ENCODE measurements at regions not wholly inside any gene's neighbourhood (a gene's known extent, or its start where the extent isn't known, plus 50 kb on each side); places are given as distances from the start of the nearest gene placed in this dataset.
"Not testable (repeated sequence)": the region's sequence is repeated elsewhere in the genome, so short reads cannot be mapped to it uniquely, and the experiment has no call there.

GRCh38 chr10:25105262-25105661 is 69.5 kb upstream of the GPR158 start (continued):
- TF ChIP-seq, protein P1, sequence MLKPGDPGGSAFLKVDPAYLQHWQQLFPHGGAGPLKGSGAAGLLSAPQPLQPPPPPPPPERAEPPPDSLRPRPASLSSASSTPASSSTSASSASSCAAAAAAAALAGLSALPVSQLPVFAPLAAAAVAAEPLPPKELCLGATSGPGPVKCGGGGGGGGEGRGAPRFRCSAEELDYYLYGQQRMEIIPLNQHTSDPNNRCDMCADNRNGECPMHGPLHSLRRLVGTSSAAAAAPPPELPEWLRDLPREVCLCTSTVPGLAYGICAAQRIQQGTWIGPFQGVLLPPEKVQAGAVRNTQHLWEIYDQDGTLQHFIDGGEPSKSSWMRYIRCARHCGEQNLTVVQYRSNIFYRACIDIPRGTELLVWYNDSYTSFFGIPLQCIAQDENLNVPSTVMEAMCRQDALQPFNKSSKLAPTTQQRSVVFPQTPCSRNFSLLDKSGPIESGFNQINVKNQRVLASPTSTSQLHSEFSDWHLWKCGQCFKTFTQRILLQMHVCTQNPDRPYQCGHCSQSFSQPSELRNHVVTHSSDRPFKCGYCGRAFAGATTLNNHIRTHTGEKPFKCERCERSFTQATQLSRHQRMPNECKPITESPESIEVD (tag by site-specific recombination; IDR thresholded peaks at IDR 0.05): peak; percentile 45
- TF ChIP-seq ZNF658 (tag by site-specific recombination; IDR thresholded peaks at IDR 0.05) (no peak), BCL11A (tag by site-specific recombination; IDR thresholded peaks at IDR 0.05; ENCODE audit: low read depth) (no peak), ZNF623 (tag by site-specific recombination; IDR thresholded peaks at IDR 0.05) (no peak)

GRCh38 chr10:25105743-25106260 is 69.0 kb upstream of the GPR158 start:
- POLR2A ChIA-PET: no interaction called here
- no peaks in the 10 kb centered on the region for H3K9me3 ChIP-seq (ENCODE audit: control insufficient read depth, insufficient read depth, low read depth, low read length)
- no peaks in the 10 kb centered on the region for H3K36me3 ChIP-seq (ENCODE audit: control insufficient read depth in 2 of 2, insufficient read depth in 1 of 2, low read length in 2 of 2)
- CTCF ChIA-PET: interaction anchor here (0.6 to 0.9 kb wide), 3 partner anchors 23 to 124 kb away, joined by 3 read pairs; no protein-coding TSS in a partner anchor
- H3K4me3 ChIP-seq (ENCODE audit: low read depth, low read length): no peak overlapping the region
- H3K4me1 ChIP-seq (ENCODE audit: control insufficient read depth, insufficient read depth, low read length): no peaks in the 10 kb centered on the region
- no peak for TF ChIP-seq ZNF221 (tag by site-specific recombination; IDR thresholded peaks at IDR 0.05; ENCODE audit: borderline replicate concordance)
- no peak for TF ChIP-seq ZNF624 (tag by site-specific recombination; IDR thresholded peaks at IDR 0.05)
- no peak for TF ChIP-seq ZNF174 (tag by site-specific recombination; IDR thresholded peaks at IDR 0.05)
- TF ChIP-seq ZFP41 (tag by site-specific recombination; IDR thresholded peaks at IDR 0.05; ENCODE audit: borderline replicate concordance): no peak
- no peak for TF ChIP-seq ZNF785 (tag by site-specific recombination; IDR thresholded peaks at IDR 0.05)
- TF ChIP-seq ZNF362 (tag by site-specific recombination; IDR thresholded peaks at IDR 0.05): no peak
- no peak for TF ChIP-seq ZBTB1 (tag by site-specific recombination; IDR thresholded peaks at IDR 0.05)
- TF ChIP-seq ZBTB17 (tag by site-specific recombination; IDR thresholded peaks at IDR 0.05): no peak
- TF ChIP-seq TRIM28 (IDR thresholded peaks at IDR 0.05; ENCODE audit: borderline replicate concordance, low read length): no peak
- H3K27ac ChIP-seq (ENCODE audit: extremely low read depth, low read depth, low read length): no peak overlapping the region

DNA sequence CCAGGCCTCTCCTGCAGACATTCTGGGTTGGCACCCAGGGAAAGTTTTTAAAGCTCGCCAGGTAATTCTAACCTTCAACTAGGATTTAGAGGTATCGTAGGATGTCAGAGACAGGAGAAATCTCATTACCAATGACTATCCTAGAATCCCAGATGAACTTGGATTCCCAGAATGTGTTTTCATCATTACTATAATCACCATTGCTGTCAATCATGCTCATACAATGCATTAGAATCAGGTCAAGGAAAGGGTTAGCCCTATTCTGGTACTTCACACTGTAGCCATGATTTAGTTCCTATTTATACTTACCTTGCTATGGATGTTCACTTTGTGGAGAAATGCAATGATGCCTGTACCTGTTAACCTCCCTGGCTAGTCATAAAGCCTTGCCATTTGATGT is 67.0 kb upstream of the GPR158 start:
- TF ChIP-seq PBX3 (CRISPR knock-in tag; IDR thresholded peaks at IDR 0.05) (no peak), ZNF513 (tag by site-specific recombination; IDR thresholded peaks at IDR 0.05) (no peak), ZNF623 (tag by site-specific recombination; IDR thresholded peaks at IDR 0.05) (no peak)
- Histone ChIP-seq H3K4me3 (ENCODE audit: low read depth, low read length) (no peak overlapping the region), H3K9me3 (ENCODE audit: control insufficient read depth, insufficient read depth, low read depth, low read length) (no peaks in the 10 kb centered on the region), H3K27ac (ENCODE audit: extremely low read depth, low read depth, low read length) (no peak overlapping the region), H3K36me3 (ENCODE audit: control insufficient read depth in 2 of 2, insufficient read depth in 1 of 2, low read length in 2 of 2) (no peaks in the 10 kb centered on the region), H3K4me1 (ENCODE audit: control insufficient read depth, insufficient read depth, low read length) (no peaks in the 10 kb centered on the region)
- POLR2A ChIA-PET: no interaction called here
- CTCF ChIA-PET: interaction anchor here (1.1 kb wide), 1 partner anchor 119 kb away, joined by 4 read pairs; no protein-coding TSS in a partner anchor

DNA sequence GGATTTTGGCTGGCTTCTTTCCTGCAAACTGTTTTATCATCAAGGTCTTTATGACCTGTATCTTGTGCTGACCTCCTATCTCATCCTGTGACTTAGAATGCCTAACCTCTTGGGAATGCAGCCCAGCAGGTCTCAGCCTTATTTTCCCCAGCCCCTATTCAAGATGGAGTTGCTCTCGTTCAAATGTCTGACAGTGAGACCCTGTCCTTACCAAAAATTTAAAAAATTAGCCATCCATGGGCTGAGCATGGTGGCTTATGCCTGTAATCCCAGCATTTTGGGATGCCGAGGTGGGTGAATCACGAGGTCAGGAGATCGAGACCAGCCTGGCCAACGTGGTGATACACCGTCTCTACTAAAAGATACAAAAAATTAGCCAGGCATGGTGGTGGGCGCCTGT is 64.9 kb upstream of the GPR158 start:
- H3K9me3 ChIP-seq (ENCODE audit: control insufficient read depth, insufficient read depth, low read depth, low read length); H3K27ac ChIP-seq (ENCODE audit: extremely low read depth, low read depth, low read length); H3K36me3 ChIP-seq (ENCODE audit: control insufficient read depth in 2 of 2, insufficient read depth in 1 of 2, low read length in 2 of 2); H3K4me1 ChIP-seq (ENCODE audit: control insufficient read depth, insufficient read depth, low read length); CTCF ChIA-PET; H3K4me3 ChIP-seq (ENCODE audit: low read depth, low read length); POLR2A ChIA-PET: not testable (repeated sequence)
